IMR-90 (cell line): ENCODE measurements at regions not wholly inside any gene's neighbourhood (a gene's known extent, or its start where the extent isn't known, plus 50 kb on each side); places are given as distances from the start of the nearest gene placed in this dataset.
A peak's percentile ranks its signal among the peaks of the same experiment; 100 is the strongest.

ENCODE experiments used
- ATAC-seq: fragments of 200-7000 bp; cut with Tn5 transposase; 2 replicates; pipeline ENCODE4 v1.9.1; 2020; ENCODE audit warnings: low read depth, mild to moderate bottlenecking, moderate library complexity
- BruUV-seq: library from RNA; stranded (reverse); fragments of 400-500 nt; replicated peaks from 2 replicates; lab custom pipeline; 2021; lab: Mats Ljungman, UMichigan
- CTCF ChIA-PET: fragments of 300-600 bp; formaldehyde crosslinking; extraction: SDS; loops from one replicate; lab custom pipeline; 2021; ENCODE audit warnings: antibody characterized with exemption; lab: Yijun Ruan, JAX
- POLR2A ChIA-PET: fragments of 300-600 bp; sonication (Branson Sonifier 250); formaldehyde crosslinking; loops from one replicate; lab custom pipeline; 2022; ENCODE audit warnings: antibody characterized with exemption; ENCODE audit not compliant: unreplicated experiment; lab: Charles Lee
- DNase-seq: peaks from one replicate; pipeline ENCODE4 v3.0.0; 2013
- H2AFZ ChIP-seq: replicated peaks from 2 replicates; pipeline ENCODE3; 2013; ENCODE audit warnings: low read length, mild to moderate bottlenecking; ENCODE audit not compliant: poor library complexity
- H2AK5ac ChIP-seq: 2 replicates; pipeline ENCODE4 v1.6.1; 2013; ENCODE audit warnings: low read depth, low read length, inconsistent platforms
- H2AK9ac ChIP-seq: replicated peaks from 2 replicates; pipeline ENCODE3; 2013; ENCODE audit warnings: mild to moderate bottlenecking, low read depth, low read length, moderate library complexity; ENCODE audit not compliant: poor library complexity
- H2BK120ac ChIP-seq: 2 replicates; pipeline ENCODE4 v1.6.1; 2013; ENCODE audit warnings: low read depth, low read length, inconsistent platforms
- H2BK15ac ChIP-seq: 3 replicates; pipeline ENCODE4 v1.6.1; 2013; ENCODE audit warnings: low read depth, low read length, inconsistent platforms
- H2BK20ac ChIP-seq: 2 replicates; pipeline ENCODE4 v1.6.1; 2013; ENCODE audit warnings: low read depth, mild to moderate bottlenecking, inconsistent platforms, low read length, moderate library complexity
- H2BK5ac ChIP-seq: 2 replicates; pipeline ENCODE4 v1.6.1; 2013; ENCODE audit warnings: mild to moderate bottlenecking, low read depth, low read length, inconsistent platforms; ENCODE audit not compliant: poor library complexity, severe bottlenecking
- H3K14ac ChIP-seq: replicated peaks from 2 replicates; pipeline ENCODE4 v1.6.1; 2013; ENCODE audit warnings: low read depth, low read length, inconsistent platforms
- H3K18ac ChIP-seq: 2 replicates; pipeline ENCODE4 v1.6.1; 2013; ENCODE audit warnings: low read depth, low read length, control low read depth
- H3K23ac ChIP-seq: 2 replicates; pipeline ENCODE4 v1.6.1; 2013; ENCODE audit warnings: low read depth, low read length, inconsistent platforms
- H3K27ac ChIP-seq: 2 replicates; pipeline ENCODE4 v1.5.1; 2013; ENCODE audit warnings: mild to moderate bottlenecking, control low read depth, low read length; ENCODE audit not compliant: insufficient read depth
- H3K27me3 ChIP-seq: 2 replicates; pipeline ENCODE4 v1.6.1; 2013; ENCODE audit warnings: low read length; ENCODE audit not compliant: control insufficient read depth, insufficient read depth
- H3K36me3 ChIP-seq: 2 replicates; pipeline ENCODE4 v1.6.1; 2013; ENCODE audit warnings: low read length, mixed read lengths; ENCODE audit not compliant: control insufficient read depth, insufficient read depth
- H3K4ac ChIP-seq: 2 replicates; pipeline ENCODE4 v1.6.1; 2013; ENCODE audit warnings: low read depth, low read length, inconsistent platforms
- H3K4me1 ChIP-seq: 2 replicates; pipeline ENCODE4 v1.6.1; 2013; ENCODE audit warnings: low read length, mixed read lengths; ENCODE audit not compliant: control insufficient read depth, insufficient read depth
- H3K4me2 ChIP-seq: 2 replicates; pipeline ENCODE4 v1.6.1; 2013; ENCODE audit warnings: low read depth, mild to moderate bottlenecking, control low read depth, low read length, moderate library complexity
- H3K4me3 ChIP-seq: 2 replicates; pipeline ENCODE4 v1.5.1; 2013; ENCODE audit warnings: low read depth, mild to moderate bottlenecking, control low read depth, low read length, moderate library complexity; ENCODE audit not compliant: insufficient read depth
- H3K56ac ChIP-seq: 2 replicates; pipeline ENCODE4 v1.6.1; 2013; ENCODE audit warnings: low read length, inconsistent platforms; ENCODE audit not compliant: insufficient read depth; ENCODE audit errors: extremely low read depth
- H3K79me1 ChIP-seq, 2 experiments: 2 replicates each; pipeline ENCODE4 v1.6.1; 2013; ENCODE audit warnings: low read length in 2 of 2, inconsistent platforms in 1 of 2, low read depth in 1 of 2
- H3K9ac ChIP-seq: 2 replicates; pipeline ENCODE4 v1.6.1; 2013; ENCODE audit warnings: low read depth, low read length, control low read depth
- H3K9me1 ChIP-seq: 2 replicates; pipeline ENCODE4 v1.6.1; 2013; ENCODE audit warnings: low read length, inconsistent platforms; ENCODE audit not compliant: insufficient read depth
- H3K9me3 ChIP-seq: 2 replicates; pipeline ENCODE4 v1.6.1; 2013; ENCODE audit warnings: low read length; ENCODE audit not compliant: control insufficient read depth, insufficient read depth
- H4K20me1 ChIP-seq: 2 replicates; pipeline ENCODE4 v1.6.1; 2013; ENCODE audit warnings: low read length, inconsistent platforms; ENCODE audit not compliant: insufficient read depth
- H4K5ac ChIP-seq: 2 replicates; pipeline ENCODE4 v1.6.1; 2013; ENCODE audit warnings: mild to moderate bottlenecking, low read depth, low read length, control low read depth
- H4K8ac ChIP-seq, 2 experiments: 2 replicates each; pipeline ENCODE4 v1.6.1; 2013; ENCODE audit warnings: low read depth in 2 of 2, low read length in 2 of 2, control low read depth in 1 of 2, inconsistent platforms in 1 of 2
- H4K91ac ChIP-seq: 2 replicates; pipeline ENCODE4 v1.6.1; 2013; ENCODE audit warnings: low read depth, low read length, inconsistent platforms; ENCODE audit not compliant: insufficient read depth
- BHLHE40 ChIP-seq: fragments of 150-350 bp; IDR thresholded peaks from 2 replicates; pipeline ENCODE4 v1.6.1; 2016; ENCODE audit warnings: mild to moderate bottlenecking, low read depth, low read length
- CHD1 ChIP-seq: IDR thresholded peaks from 2 replicates; pipeline ENCODE4 v1.6.1; 2012; ENCODE audit warnings: low read depth, low read length, improper control_type of control experiment
- ELK1 ChIP-seq: fragments of 150-350 bp; IDR thresholded peaks from 2 replicates; pipeline ENCODE4 v1.6.1; 2016; ENCODE audit warnings: low read depth, mild to moderate bottlenecking, low read length, moderate library complexity, borderline replicate concordance
- MXI1 ChIP-seq: IDR thresholded peaks from 2 replicates; pipeline ENCODE4 v1.6.1; 2012; ENCODE audit warnings: low read depth, mild to moderate bottlenecking, low read length, moderate library complexity, borderline replicate concordance
- NFE2L2 ChIP-seq: fragments of 150-350 bp; IDR thresholded peaks from 2 replicates; pipeline ENCODE4 v1.6.1; 2016; ENCODE audit warnings: low read depth, mild to moderate bottlenecking, low read length
- RAD21 ChIP-seq: IDR thresholded peaks from 2 replicates; pipeline ENCODE4 v1.6.1; 2012; ENCODE audit warnings: low read length, improper control_type of control experiment
- SMC3 ChIP-seq: fragments of 150-350 bp; IDR thresholded peaks from 2 replicates; pipeline ENCODE4 v1.6.1; 2016; ENCODE audit warnings: low read depth, mild to moderate bottlenecking, antibody characterized with exemption, low read length, moderate library complexity
- WGBS, 2 experiments: methylation state at CpG; one replicate each; pipeline versions ENCODE4 v1.1.5 to v1.1.7; 2013; ENCODE audit warnings: missing lambda C conversion rate in 2 of 2; ENCODE audit not compliant: insufficient read length in 1 of 2; ENCODE audit errors: extremely low coverage in 2 of 2; 5-methylcytosine and 5-hydroxymethylcytosine counted together
- dilution Hi-C: fragments of 300-500 bp; cut with HindIII; formaldehyde crosslinking; loops from one replicate; pipeline ENCODE4 v1.14.3; 2018; ENCODE audit warnings: low sequenced_read_pairs; ENCODE audit not compliant: unreplicated experiment
- in situ Hi-C: fragments of 300-500 bp; cut with MboI; formaldehyde crosslinking; loops from 3 replicates; pipeline ENCODE4 v1.14.3; 2019; ENCODE audit warnings: low sequenced_read_pairs, inconsistent platforms, mixed read lengths
- intact Hi-C: fragments of 100-400 bp; cut with micrococcal nuclease; formaldehyde crosslinking; loops from 2 replicates; pipeline ENCODE4 v1.10.0; 2022

- no peak for ATAC-seq
- no peak overlapping the region for H2BK20ac ChIP-seq
- no peaks in the 10 kb centered on the region for H4K20me1 ChIP-seq
- H3K4ac ChIP-seq = no peak overlapping the region
- H3K36me3 ChIP-seq = no peaks in the 10 kb centered on the region
- dilution Hi-C loops (no loop called here), intact Hi-C loops (no loop called here), in situ Hi-C loops (no loop called here)
- peak; percentile 22 for DNase-seq
- H3K27ac ChIP-seq = no peak overlapping the region
- no peak overlapping the region for H3K9ac ChIP-seq
- TF ChIP-seq SMC3 (no peak), CHD1 (no peak), RAD21 (no peak), NFE2L2 (no peak), MXI1 (no peak), BHLHE40 (no peak), ELK1 (no peak)
- CTCF ChIA-PET = no interaction called here
- no TSS peak for BruUV-seq
- H3K23ac ChIP-seq = no peak overlapping the region
- no peak overlapping the region for H2AK9ac ChIP-seq
- H3K4me3 ChIP-seq = no peak overlapping the region
- H3K56ac ChIP-seq = no peak overlapping the region
- H4K8ac ChIP-seq = no peak overlapping the region
- H3K14ac ChIP-seq = no peak overlapping the region
- H2AFZ ChIP-seq = no peak overlapping the region
- H3K9me3 ChIP-seq = no peaks in the 10 kb centered on the region
- no peak overlapping the region for H2AK5ac ChIP-seq
- no peaks in the 10 kb centered on the region; the same call in 1 of the 2 replicates for H3K4me1 ChIP-seq
- WGBS, 2 experiments = 100% methylated on average over 3 of the region's 4 CpGs; no CpG with 5 or more reads in 1 of the 2 experiments
- H3K79me1 ChIP-seq = no peaks in the 10 kb centered on the region
- no peaks in the 10 kb centered on the region for H3K9me1 ChIP-seq
- POLR2A ChIA-PET = no interaction called here
- H4K91ac ChIP-seq = no peak overlapping the region
- H4K5ac ChIP-seq = no peak overlapping the region
- no peak overlapping the region for H3K18ac ChIP-seq
- no peak overlapping the region for H3K4me2 ChIP-seq
- no peak overlapping the region for H2BK5ac ChIP-seq
- peaks cover 4% of the 10 kb centered on the region; the same call in 1 of the 2 replicates for H3K27me3 ChIP-seq
- H2BK15ac ChIP-seq = no peak overlapping the region
- H2BK120ac ChIP-seq = no peak overlapping the region
Observed at GRCh38 chr11:115926601-115927000, 422.4 kb upstream of the CADM1 start.
